HG02970 (cell line): ENCODE measurements at regions not wholly inside any gene's neighbourhood (a gene's known extent, or its start where the extent isn't known, plus 50 kb on each side); places are given as distances from the start of the nearest gene placed in this dataset.

Experiments used
- ATAC-seq: cut with Tn5 transposase; IDR thresholded peaks from one replicate; pipeline ENCODE4 v1.9.1; 2021; ENCODE audit warnings: mild to moderate bottlenecking, moderate library complexity, moderate number of reproducible peaks; ENCODE audit not compliant: unreplicated experiment, low FRiP score

DNA sequence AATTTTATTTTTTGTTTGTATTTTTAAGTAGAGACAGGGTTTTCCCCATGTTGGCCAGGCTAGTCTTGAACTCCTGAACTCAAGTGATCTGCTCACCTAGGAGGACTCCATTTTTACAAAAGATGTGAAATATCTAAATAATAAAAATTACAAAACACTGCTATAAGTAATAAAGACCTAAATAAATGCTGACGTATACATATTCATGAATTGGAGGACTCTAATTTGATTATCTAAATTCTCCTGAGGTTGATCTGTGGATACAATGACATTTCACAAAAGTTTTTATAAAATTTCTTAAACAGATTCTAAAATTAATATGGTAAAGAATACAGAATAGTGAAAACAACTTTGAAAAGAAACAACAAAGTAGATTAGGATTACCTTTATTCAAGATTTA, 1224.0 kb downstream of the SLC16A7 start:
- no peak for ATAC-seq

DNA sequence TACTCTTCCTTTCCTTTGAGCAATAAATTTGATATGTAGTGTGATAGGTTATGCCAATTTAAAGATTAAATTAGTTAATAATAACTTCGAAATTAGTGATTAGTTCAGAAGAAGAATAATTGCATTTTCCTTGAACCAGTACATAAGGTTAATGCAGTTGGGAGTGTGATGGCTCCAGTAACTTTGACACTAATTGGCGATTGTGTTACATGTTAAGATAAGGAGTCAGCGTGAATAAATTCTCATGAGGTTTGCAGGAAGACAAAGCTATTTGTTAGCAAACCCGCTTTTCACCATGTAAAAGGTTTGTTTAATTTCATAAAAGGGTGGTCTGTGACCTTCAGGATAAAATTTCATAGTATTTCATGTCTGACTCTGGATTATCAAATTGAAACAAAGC, 1226.8 kb downstream of the SLC16A7 start:
- no peak for ATAC-seq

DNA sequence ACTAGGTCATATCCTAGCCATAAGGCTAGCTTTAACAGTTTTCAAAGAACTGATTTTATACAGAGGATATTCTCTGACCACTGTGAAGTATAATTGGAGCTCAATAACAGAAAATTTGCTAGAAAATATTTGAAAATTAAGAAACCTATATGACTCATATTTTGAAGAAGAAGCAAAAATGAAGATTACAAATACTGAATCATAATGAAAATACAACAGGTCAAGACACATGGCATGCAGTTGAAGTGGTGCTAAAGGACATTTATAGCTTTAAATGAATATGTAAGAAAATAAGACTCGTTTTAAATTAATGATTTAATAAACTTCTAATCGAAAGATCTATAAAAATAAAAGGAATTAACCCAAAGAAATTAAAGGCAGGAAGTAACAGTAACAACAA, 1234.6 kb downstream of the SLC16A7 start:
- no peak for ATAC-seq

DNA sequence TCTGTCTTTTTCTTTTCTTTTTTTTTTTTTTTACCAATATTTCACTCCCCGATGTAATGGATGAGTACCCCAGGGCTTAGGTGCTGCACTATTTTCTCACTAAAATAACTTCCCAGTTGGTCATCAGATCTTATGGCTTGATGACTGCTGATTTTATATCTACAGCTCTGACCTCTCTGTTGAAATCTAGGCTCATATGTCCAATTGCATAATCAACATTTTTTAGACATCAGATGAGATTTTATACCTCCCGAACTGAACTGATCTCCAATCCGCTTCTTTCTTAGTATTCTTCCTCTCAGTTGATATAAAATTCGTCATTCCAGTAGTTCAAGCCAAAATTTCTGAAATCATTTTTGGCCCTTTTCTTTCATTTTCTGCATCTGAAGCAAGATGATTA, 1236.5 kb downstream of the SLC16A7 start:
- ATAC-seq, result no peak

DNA sequence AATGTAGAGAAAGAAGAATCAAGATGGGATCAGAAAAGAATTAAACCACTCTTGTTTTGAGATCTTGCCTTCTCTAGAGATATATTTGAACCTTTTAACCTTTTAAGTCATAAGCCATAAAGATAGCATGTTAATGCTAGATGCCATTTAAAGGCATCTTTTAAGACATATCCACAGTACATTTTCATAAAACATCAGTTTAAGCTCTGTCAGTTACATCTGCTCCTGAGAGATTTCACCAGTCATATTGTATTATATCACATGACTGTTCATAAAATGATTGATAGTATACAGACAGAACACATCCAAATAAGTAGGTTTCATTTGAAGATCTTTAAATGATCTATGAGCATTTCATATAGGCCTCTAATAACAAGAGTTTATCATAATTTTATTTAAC, 1238.5 kb downstream of the SLC16A7 start:
- ATAC-seq, result no peak

DNA sequence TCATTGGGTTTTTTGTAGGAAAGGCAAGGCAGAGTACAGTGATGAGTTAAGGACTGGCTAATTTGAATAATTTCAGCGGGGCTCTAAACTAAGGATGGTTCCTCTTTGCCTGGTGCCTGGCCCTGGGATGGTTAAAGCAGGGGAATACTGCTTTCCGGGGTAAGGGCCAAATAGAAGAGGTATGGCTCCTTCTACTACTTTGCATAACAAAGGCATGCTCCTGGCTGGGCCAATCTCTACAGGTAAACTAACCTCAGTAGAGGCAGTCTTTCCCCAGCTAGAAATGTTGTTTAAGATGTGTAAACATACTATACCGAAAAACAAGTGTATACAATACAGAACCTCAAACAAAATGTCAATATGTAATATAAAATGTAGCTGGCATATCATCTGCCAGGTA, 1239.0 kb downstream of the SLC16A7 start:
- no peak for ATAC-seq

DNA sequence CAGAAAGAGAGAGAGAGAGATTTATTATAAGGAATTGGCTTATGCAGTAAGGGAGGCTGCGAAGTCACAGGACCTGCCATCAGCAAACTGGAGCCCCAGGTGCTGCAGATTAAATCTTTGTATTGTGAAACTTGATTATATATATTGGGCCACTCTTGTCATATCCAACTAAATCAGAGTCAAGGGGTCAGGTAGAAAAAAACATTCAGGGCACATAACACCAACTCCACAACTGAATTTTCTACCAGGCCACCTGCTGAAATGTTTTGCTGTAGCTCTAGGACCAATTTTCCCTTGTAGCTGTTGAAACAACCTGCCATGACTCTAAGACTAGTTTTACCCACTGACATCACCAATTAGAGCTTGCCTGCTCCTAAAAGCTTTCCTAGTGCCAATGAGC, 1240.8 kb downstream of the SLC16A7 start:
- no peak for ATAC-seq

DNA sequence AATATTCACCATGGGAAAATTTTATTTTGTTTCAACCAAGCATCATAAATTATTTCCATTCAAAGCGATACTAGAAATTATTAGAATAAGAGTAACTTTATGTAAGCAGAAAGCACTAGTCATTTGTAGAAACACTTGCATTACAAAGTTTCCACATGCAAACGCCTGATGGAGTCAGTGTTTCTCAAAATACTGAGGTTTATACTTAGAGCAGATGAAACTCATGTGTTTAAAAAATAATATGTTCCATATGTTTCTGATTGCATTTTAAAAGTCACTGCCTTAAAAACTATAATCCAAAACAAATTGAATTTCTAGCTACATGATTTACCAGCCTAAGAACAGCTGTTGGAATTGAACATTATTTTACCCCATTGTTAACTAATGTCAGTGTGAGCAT, 1246.4 kb downstream of the SLC16A7 start:
- no peak for ATAC-seq

DNA sequence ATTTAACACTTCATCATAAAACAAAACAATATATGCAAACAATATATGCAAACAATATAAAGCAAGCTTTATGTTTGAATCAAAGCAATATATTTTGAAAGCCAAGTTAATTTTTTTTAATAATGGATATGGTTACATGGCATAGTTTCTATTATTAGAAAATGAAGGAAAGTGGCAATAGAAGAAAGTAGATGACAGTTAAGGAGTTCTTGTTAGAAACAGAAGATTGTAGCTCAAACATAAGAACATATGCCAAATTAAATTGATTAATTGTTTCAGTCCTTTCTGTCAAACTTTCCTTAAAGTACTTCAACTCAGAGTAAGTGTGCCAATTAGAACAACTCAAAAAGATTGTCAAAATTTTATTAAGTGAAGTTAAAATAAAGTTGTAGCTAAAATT, 1248.3 kb downstream of the SLC16A7 start:
- no peak for ATAC-seq

DNA sequence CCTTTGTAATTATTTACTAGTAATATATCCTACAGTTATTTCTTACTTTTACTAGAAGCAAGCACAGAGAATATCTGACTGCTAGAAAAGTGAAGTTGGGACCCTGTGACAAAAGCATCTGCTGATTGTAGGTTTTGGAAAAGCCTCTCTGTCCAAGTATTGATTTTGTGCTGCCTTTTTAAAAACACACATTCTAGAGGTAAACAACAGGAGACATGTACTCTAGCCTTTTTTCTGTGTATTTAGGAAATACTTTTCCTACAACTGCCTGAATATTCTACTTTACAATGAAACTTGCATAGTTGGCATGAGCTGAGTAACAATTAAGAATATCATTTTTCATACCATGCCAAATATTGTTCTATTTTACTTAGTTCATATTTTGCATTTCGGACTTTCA, 1249.0 kb downstream of the SLC16A7 start:
- no peak for ATAC-seq

DNA sequence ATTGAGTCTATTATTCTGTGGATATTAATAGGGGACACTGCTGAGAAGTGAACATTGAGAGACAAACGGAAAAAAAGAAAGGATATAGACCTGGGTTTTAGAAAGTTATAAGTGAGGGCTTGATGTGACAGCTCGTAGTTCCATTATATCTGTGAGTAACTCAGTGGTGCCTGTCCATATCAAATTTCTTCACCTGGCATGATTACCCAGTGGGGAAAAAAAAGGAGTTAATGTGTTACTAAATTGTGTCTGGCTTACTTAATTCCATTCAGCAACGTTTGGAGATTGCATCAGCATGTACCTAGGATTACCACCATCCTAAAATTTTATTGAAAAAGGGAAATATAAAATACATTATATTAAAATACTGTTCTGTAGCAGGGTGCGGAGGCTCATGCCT, 1249.9 kb downstream of the SLC16A7 start:
- no peak for ATAC-seq

DNA sequence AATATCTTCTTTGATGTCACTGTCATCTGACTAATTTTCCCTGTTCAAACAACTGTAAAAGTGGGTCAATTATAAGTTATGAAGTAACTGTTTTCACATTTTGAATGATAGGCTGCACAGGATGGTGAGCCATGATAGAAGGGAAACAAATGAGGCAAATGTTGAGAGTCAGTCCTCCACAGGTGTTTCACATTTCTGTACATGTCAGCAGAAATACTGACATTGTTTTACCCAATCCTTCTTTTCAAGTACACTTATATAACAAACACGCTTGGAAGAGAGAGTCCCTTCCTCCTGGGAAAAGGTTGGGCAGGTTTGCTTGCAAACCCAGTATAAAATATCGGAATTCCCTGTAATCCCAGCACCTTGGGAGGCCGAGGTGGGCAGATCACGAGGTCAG, 1251.5 kb downstream of the SLC16A7 start:
- ATAC-seq, result no peak

DNA sequence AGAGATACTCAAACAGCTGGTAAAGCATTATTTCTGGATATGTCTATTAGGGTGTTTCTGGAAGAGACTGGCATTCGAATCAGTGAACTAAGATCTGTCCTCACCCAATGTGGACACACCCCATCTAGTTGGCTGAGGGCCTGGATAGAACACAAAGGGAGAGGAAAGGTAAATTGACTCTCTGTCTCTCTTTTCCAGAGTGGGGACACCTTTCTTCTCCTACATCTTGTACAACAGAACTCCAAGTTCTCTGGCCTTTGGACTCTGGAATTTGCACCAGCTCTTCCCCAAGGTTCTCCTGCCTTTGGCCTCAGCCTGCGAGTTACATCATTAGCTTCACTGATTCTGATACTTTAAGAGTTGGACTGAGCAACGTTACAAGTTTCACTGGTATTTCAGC, 1253.9 kb downstream of the SLC16A7 start:
- no peak for ATAC-seq

DNA sequence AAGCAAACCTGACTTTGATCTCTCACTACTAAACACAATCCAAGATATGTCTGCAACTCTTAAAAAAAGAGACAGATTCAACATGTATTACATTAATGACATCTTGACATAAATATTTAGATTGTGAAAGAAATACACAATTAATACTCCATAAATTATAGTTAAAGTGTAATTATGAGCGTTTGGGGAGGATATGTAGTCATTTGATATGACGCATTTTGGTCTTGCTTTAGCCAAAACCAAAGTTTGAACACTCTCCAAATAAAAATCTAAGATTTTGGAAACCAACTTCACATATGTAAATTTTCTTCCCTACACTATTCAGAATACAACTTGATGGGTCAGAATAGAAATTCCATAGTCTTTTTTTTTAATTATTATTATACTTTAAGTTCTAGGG, 1257.6 kb downstream of the SLC16A7 start:
- no peak for ATAC-seq

DNA sequence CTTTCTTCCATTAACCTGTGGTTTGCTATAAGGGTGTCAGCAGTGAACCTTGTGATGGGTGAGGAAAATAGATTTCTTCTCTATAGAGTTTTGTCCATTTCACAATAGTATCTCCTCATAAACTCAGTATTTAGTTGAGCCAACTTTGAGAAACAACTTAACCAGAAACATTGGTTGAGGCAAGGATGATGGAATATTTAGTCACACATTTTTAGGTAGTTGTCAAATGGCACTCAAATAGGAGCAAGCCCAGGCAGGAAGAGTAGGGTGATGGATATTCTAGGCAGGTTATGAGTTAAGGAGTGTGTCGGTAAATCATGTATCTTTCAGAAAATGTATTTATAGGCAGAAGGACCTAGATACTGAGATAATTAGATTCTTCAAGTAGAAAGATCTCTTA, 1267.6 kb downstream of the SLC16A7 start:
- ATAC-seq, result no peak

DNA sequence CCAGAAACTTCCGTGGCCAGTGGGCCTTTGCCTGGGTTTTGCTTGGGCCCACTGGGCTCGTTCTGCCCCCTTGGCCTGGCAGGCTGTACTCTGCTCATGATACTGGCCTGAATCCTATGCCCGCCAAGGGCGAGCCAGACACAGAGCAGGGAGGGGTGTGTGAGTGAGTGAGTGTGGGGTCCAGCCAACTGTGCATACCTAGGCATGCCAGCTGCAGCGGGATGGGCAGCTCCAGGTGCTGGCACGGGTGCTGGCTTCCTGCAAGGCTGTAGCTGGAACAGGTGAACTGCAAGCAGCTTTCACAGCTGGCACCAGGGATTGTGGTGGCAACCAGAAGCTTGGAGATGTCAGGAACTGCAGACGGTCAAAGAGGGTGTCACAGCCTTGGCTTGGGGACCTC, 1276.4 kb downstream of the SLC16A7 start:
- no peak for ATAC-seq

DNA sequence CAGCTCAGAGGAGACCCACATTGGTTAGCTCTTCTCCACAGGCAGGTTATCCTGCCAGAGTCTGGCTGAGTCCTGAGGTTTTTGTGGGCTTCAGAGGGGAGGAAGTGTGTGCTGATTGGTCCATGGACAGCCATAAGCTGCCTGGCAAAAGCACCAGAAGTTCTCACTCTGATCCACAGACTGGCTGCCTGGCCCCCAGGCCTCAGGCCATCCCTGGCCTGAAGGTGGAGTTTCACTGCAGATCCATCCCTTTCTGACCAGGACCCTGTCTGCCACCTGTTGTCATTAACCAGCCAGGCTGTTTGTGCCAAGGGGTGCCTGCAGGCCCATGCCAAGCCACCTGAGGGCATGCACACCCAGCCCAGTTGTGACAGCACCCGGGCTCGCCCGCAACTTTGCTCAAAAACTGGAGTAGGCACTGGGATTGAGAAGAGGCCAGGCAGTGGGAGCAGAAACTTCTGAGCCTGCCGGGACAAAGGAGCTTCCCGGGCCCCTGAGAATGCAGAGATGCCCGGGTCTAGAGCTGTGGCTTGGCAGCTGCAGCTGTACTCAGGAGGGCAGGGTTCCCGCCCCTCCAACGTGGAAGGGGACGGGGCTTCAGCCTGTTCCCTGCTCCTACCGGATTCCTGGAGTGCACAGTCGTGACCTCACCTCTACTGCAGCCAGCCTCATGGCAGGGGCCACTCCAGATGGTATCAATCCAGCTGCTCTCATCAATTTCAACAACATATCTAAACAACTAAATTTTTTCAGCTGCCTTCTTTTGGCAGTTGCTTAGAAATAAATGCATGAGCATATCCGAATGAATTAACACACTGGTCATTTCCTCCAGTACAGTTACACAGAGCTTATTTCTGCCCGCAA, 1277.3 kb downstream of the SLC16A7 start:
- ATAC-seq, result no peak

DNA sequence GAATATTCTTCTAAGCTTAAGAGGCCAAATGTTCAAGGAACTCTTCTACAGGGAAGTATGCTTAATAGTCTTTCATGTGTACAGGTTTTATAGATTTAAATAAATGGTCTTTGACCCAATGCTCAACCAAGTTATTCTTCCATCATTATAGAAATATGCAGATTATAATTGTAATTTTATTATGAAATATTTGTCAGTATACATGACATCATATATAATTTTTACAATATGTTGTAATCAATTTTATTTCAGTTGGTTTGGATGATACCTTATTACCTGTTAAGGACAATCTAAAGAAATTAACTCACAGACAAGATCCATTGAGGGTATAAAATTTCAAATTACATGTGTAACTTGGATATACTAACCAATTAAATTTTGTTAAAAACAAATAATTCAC, 1278.3 kb downstream of the SLC16A7 start:
- no peak for ATAC-seq

DNA sequence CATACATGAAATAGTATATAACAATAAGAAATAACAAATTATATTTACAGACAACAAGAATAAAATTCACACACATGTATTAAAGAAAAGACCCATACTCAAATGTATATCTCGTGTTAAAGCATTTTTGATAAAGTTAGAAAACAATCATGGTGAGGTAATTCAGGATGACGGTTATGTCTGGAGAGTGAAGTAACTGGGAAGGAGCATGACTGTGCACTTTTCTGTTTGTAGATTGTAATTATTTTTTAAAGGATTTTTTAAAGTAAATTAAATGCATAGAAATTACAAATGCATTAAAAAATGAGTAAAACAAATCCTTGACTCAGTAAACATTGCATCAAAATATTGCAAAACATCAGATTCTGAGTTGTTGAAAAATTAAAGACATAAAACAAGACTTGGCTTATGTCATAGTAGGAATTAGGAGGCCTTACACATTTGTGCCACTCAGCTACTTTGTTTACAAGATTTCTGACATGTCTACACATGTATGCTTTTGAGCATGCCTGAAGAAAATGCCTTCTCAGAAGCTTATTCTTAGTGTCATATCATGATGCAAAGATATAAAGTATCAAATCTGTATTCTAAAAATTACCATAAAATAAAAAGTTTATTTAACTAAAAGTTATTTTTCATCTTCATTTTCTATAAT, 1325.1 kb downstream of the SLC16A7 start:
- no peak for ATAC-seq

DNA sequence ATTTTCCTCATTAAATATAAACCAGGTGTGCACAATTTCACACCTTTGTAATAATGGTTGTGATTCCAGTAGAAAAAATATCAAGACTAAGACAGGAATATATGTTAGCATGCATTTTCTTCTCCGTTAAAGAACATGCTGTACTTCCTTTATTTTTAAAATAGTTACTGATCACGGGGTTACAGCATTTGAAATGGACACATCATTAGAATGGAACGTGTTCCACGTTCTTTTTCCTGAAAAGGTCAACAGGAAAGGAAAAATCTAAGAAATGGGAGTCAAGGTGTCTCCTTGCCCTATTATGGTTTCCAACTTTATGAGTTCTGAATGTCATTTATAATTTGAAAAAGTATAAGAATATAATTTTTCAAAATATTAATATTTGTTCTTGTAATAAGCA, 1325.7 kb downstream of the SLC16A7 start:
- ATAC-seq, result no peak

DNA sequence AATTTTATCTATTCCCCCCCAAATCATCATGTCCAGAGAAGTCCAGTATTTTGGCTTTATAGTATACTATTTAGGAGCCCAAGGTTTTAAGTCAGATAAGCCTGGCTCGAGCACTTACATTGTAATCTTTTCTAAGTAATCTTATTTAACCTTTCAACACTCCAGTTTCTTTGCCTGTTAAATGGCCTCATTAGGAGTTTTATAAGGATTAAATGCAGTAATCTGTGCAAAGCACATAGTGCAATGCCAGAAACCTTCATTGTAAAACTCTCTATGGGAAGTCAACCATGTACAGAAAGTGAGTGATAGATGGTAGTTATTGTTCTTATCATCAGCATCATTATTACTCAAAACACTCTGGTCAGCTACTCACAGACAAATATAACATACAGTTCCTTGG, 1330.4 kb downstream of the SLC16A7 start:
- ATAC-seq, result no peak

DNA sequence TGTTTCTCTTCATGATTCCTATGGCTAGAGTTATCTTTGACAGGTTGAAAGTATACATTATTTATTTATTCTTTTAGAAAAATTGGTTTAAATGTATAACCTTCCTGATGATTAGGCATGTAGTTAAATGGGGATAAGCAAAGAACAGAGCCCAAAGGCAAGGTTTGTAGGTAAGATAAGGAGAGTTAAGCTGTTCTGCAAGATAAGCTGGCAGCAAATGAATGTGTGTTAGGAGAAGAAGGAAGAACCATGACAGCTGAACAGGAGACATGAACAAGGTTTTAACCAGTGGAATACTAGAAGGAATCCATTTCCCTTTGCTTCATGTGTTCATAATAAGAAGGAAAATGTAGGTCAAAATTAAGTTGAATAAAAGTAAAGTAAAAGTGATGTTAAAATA, 1330.1 kb upstream of the USP15 start:
- no peak for ATAC-seq
